ENCODE measurements at regions not wholly inside any gene's neighbourhood (a gene's known extent, or its start where the extent isn't known, plus 50 kb on each side); places are given as distances from the start of the nearest gene placed in this dataset.

DNA sequence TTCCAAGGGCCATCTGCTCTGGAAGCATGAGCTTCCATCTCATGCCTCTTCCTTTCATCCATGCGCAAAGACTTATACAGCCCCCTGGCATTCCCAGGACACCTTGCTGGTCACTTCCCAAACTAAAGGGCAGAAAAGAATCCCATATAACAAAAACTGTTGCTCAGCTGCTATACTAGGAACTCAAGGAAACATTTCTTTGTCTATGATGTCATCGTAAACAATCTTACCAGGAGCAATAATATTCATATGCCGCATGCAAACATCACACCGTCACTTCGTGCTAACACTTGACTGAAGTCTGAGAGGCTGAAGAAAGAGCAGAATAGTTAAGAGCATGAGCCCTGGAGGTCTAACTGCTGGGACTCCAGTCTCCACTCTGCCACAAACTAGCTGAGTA, 50.5 kb upstream of the CDKN3 start:
- TF ChIP-seq POLR2A (IDR thresholded peaks at IDR 0.05): no peak
- TF ChIP-seq, protein P1, sequence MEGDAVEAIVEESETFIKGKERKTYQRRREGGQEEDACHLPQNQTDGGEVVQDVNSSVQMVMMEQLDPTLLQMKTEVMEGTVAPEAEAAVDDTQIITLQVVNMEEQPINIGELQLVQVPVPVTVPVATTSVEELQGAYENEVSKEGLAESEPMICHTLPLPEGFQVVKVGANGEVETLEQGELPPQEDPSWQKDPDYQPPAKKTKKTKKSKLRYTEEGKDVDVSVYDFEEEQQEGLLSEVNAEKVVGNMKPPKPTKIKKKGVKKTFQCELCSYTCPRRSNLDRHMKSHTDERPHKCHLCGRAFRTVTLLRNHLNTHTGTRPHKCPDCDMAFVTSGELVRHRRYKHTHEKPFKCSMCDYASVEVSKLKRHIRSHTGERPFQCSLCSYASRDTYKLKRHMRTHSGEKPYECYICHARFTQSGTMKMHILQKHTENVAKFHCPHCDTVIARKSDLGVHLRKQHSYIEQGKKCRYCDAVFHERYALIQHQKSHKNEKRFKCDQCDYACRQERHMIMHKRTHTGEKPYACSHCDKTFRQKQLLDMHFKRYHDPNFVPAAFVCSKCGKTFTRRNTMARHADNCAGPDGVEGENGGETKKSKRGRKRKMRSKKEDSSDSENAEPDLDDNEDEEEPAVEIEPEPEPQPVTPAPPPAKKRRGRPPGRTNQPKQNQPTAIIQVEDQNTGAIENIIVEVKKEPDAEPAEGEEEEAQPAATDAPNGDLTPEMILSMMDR (IDR thresholded peaks at IDR 0.05): no peak

Measured in right lobe of liver (tissue), 4 donors.